Keratinocyte (primary cell): ENCODE measurements at regions not wholly inside any gene's neighbourhood (a gene's known extent, or its start where the extent isn't known, plus 50 kb on each side); places are given as distances from the start of the nearest gene placed in this dataset.

Experiments
- DNase-seq: peaks from one replicate; pipeline ENCODE4 v3.0.0-alpha.2; 2011; ENCODE audit warnings: low read depth, missing footprints, low spot score
- FAIRE-seq: peaks from 2 replicates; lab custom pipeline; 2011; peaks lifted over from hg19 to GRCh38; lab: Jason Lieb, UNC
- H2AFZ ChIP-seq: 2 replicates; pipeline ENCODE4 v1.6.0; 2012; ENCODE audit warnings: low read length, control low read depth, inconsistent platforms; ENCODE audit not compliant: control insufficient read depth
- H3K27ac ChIP-seq: 2 replicates; pipeline ENCODE4 v1.5.1; 2011; ENCODE audit warnings: low read length; ENCODE audit not compliant: control insufficient read depth, insufficient read depth
- H3K27me3 ChIP-seq: 3 replicates; pipeline ENCODE4 v1.6.0; 2011; ENCODE audit warnings: low read length; ENCODE audit not compliant: control insufficient read depth, insufficient read depth; ENCODE audit errors: extremely low read depth
- H3K36me3 ChIP-seq, 2 experiments: 2 replicates in 1 of 2; 3 replicates in 1 of 2; pipeline ENCODE4 v1.5.1; 2011; ENCODE audit warnings: low read length in 2 of 2, mild to moderate bottlenecking in 1 of 2; ENCODE audit not compliant: control insufficient read depth in 2 of 2, insufficient read depth in 2 of 2; ENCODE audit errors: extremely low read depth in 1 of 2
- H3K4me1 ChIP-seq: 3 replicates; pipeline ENCODE4 v1.5.1; 2011; ENCODE audit warnings: low read length; ENCODE audit not compliant: control insufficient read depth, insufficient read depth; ENCODE audit errors: extremely low read depth
- H3K4me2 ChIP-seq: 3 replicates; pipeline ENCODE4 v1.6.0; 2011; ENCODE audit warnings: low read depth, low read length; ENCODE audit not compliant: control insufficient read depth, insufficient read depth; ENCODE audit errors: extremely low read depth
- H3K4me3 ChIP-seq, 3 experiments: fragments of 200-600 bp in 1 of 3; sonication (generic) in 1 of 3; 2 replicates in 2 of 3; 3 replicates in 1 of 3; pipeline ENCODE4 v1.5.1; 2011 to 2016; ENCODE audit warnings: low read length in 3 of 3, mild to moderate bottlenecking in 3 of 3, control low read depth in 2 of 3, inconsistent platforms in 1 of 3, low read depth in 1 of 3, mixed read lengths in 1 of 3, mixed run types in 1 of 3, moderate library complexity in 1 of 3; ENCODE audit not compliant: control insufficient read depth in 2 of 3, insufficient read depth in 2 of 3; ENCODE audit errors: extremely low read depth in 1 of 3
- H3K79me2 ChIP-seq: 2 replicates; pipeline ENCODE4 v1.6.0; 2012; ENCODE audit warnings: low read length; ENCODE audit not compliant: control insufficient read depth, insufficient read depth
- H3K9ac ChIP-seq: 3 replicates; pipeline ENCODE4 v1.6.0; 2011; ENCODE audit warnings: low read length; ENCODE audit not compliant: control insufficient read depth, insufficient read depth; ENCODE audit errors: extremely low read depth
- H3K9me1 ChIP-seq: 3 replicates; pipeline ENCODE4 v1.6.0; 2011; ENCODE audit warnings: low read length; ENCODE audit not compliant: control insufficient read depth, insufficient read depth; ENCODE audit errors: extremely low read depth
- H3K9me3 ChIP-seq: 2 replicates; pipeline ENCODE4 v1.5.1; 2012; ENCODE audit warnings: low read depth, low read length; ENCODE audit not compliant: control insufficient read depth
- H4K20me1 ChIP-seq: 3 replicates; pipeline ENCODE4 v1.6.0; 2011; ENCODE audit warnings: low read length; ENCODE audit not compliant: control insufficient read depth, insufficient read depth; ENCODE audit errors: extremely low read depth
- EZH2 ChIP-seq: IDR thresholded peaks from one replicate; pipeline ENCODE4 v1.6.1; 2012; ENCODE audit warnings: inconsistent platforms, mild to moderate bottlenecking, low read length, moderate library complexity
- dilution Hi-C: fragments of 300-500 bp; cut with MboI; formaldehyde crosslinking; loops from one replicate; pipeline ENCODE4 v1.7.0; 2020; ENCODE audit warnings: low sequenced_read_pairs; ENCODE audit not compliant: extremely low pct_ligation_motif_present
- TF ChIP-seq, protein P1 (sequence below), 3 experiments: IDR thresholded peaks in 1 of 3; conservative IDR thresholded peaks in 1 of 3; optimal IDR thresholded peaks in 1 of 3; 2 replicates in 2 of 3; 3 replicates in 1 of 3; pipeline versions ENCODE3 to v1.5.1; 2011; ENCODE audit warnings: low read length in 3 of 3, mild to moderate bottlenecking in 3 of 3, moderate library complexity in 2 of 3, control low read depth in 1 of 3, inconsistent platforms in 1 of 3; ENCODE audit not compliant: insufficient read depth in 2 of 3; ENCODE audit errors: extremely low read depth in 1 of 3

DNA sequence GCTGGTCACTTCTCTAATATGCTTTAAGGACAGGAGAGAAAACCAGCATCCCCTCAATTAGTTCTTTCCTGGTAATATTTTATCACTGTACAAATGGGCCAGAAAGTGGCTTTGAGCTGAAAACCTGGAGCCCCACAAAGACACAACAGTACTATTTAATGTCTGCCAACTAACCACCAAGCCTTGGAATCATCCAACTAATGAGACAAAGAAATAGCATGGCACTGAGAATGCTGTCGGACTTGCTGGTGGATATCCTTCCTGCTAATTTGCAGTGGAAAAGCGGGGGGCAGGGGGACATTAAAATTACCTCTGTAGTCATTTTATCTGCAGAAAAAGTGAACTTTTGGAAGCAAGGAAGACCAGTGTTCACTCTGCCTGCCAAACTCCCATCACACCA lies 288.5 kb downstream of the KBTBD8 start:
- no peak overlapping the region for H3K9ac ChIP-seq
- H3K4me1 ChIP-seq = no peaks in the 10 kb centered on the region
- dilution Hi-C loops = no loop called here
- H2AFZ ChIP-seq = no peak overlapping the region
- H4K20me1 ChIP-seq = no peaks in the 10 kb centered on the region
- FAIRE-seq (no peak), DNase-seq (no peak)
- no peaks in the 10 kb centered on the region for H3K79me2 ChIP-seq
- no peaks in the 10 kb centered on the region for H3K9me1 ChIP-seq
- no peaks in the 10 kb centered on the region for H3K9me3 ChIP-seq
- no peak overlapping the region for H3K4me3 ChIP-seq
- no peak overlapping the region for H3K27ac ChIP-seq
- H3K36me3 ChIP-seq = no peaks in the 10 kb centered on the region
- H3K4me2 ChIP-seq = no peak overlapping the region
- H3K27me3 ChIP-seq = no peaks in the 10 kb centered on the region
- TF ChIP-seq, protein P1, sequence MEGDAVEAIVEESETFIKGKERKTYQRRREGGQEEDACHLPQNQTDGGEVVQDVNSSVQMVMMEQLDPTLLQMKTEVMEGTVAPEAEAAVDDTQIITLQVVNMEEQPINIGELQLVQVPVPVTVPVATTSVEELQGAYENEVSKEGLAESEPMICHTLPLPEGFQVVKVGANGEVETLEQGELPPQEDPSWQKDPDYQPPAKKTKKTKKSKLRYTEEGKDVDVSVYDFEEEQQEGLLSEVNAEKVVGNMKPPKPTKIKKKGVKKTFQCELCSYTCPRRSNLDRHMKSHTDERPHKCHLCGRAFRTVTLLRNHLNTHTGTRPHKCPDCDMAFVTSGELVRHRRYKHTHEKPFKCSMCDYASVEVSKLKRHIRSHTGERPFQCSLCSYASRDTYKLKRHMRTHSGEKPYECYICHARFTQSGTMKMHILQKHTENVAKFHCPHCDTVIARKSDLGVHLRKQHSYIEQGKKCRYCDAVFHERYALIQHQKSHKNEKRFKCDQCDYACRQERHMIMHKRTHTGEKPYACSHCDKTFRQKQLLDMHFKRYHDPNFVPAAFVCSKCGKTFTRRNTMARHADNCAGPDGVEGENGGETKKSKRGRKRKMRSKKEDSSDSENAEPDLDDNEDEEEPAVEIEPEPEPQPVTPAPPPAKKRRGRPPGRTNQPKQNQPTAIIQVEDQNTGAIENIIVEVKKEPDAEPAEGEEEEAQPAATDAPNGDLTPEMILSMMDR (optimal IDR thresholded peaks at IDR 0.05 in 1 of 3, IDR thresholded peaks at IDR 0.05 in 1 of 3, conservative IDR thresholded peaks at IDR 0.05 in 1 of 3; ENCODE audit: extremely low read depth in 1 of 3, insufficient read depth in 2 of 3, low read length in 3 of 3) = no peak
- TF ChIP-seq EZH2 = no peak

DNA sequence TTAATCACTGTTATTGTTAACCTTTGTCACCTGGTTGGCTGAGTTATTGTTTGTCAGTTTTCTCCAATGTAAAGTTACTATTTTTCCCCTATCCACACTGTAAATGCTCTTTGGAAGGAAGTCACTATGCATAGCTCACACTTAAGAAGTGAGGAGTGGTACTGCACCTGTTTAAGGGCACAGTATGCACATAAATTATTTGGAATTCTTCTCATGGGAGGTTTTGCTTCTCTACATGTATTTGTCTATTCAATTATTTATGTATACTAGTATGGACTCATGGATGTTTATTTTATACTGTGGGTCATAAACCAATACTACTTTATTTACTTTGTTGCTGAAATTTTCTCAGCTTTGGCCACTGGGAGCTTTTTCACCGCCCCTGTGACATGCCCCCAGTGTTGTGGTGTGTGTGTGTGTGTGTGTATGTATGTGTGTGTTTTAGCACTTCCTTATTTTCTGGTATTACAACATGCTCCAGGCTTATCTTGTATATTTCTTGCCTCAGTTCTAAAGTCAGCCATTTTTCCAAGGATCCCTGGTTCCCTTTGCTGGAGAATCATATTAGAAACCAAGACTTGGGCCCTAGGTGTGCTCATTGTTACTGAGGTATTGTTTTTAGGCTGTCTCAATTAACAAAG lies 290.5 kb downstream of the KBTBD8 start:
- Histone ChIP-seq H3K9me3 (no peaks in the 10 kb centered on the region), H2AFZ (no peak overlapping the region), H3K27me3 (no peaks in the 10 kb centered on the region), H3K36me3 (no peaks in the 10 kb centered on the region), H3K9ac (no peak overlapping the region), H3K79me2 (no peaks in the 10 kb centered on the region), H4K20me1 (no peaks in the 10 kb centered on the region), H3K27ac (no peak overlapping the region), H3K9me1 (no peaks in the 10 kb centered on the region), H3K4me2 (no peak overlapping the region), H3K4me1 (no peaks in the 10 kb centered on the region), H3K4me3 (no peak overlapping the region)
- no peak for DNase-seq
- TF ChIP-seq, protein P1 (optimal IDR thresholded peaks at IDR 0.05 in 1 of 3, IDR thresholded peaks at IDR 0.05 in 1 of 3, conservative IDR thresholded peaks at IDR 0.05 in 1 of 3; ENCODE audit: extremely low read depth in 1 of 3, insufficient read depth in 2 of 3, low read length in 3 of 3) = no peak
- TF ChIP-seq EZH2 = no peak
- no peak for FAIRE-seq
- dilution Hi-C loops = no loop called here
